ENCODE measurements at regions not wholly inside any gene's neighbourhood (a gene's known extent, or its start where the extent isn't known, plus 50 kb on each side); places are given as distances from the start of the nearest gene placed in this dataset.
A peak's percentile ranks its signal among the peaks of the same experiment; 100 is the strongest.
"Not testable (repeated sequence)": the region's sequence is repeated elsewhere in the genome, so short reads cannot be mapped to it uniquely, and the experiment has no call there.

DNA sequence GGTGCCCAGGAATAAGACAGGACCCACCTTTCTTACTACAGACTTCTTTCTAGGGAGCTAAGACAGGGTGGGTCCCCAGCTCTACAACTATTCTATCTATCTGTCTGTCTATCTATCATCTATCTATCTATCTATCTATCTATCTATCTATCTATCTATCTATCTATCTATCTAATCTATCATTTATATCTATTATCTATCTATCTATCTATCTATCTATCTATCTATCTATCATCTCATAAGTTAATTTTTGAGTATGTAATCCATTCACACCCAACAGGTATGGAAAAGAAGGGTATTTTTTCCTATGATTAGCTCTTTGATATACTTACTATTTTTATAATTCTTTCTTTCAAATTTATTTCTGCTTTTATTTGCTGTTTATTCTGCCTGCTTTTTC, 55.9 kb downstream of the BAMBI start:
- no peak for DNase-seq

DNA sequence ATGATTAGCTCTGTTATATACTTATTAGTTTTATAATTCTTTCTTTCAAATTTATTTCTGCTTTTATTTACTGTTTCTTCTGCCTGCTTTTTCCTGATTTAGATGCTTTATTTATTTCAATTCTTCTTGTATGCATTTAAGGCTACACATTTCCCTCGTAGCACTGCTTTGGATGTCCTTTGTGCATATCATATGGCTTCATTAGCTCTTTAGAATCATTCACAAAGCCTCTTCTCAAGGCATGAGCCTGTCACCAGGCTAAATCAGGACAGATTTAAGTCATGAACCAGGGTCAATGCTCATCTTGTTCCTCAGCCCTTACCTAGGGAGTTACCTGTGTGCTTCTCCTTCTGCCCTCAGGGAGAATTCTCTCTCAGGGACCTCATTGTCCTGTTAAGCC, 56.3 kb downstream of the BAMBI start:
- DNase-seq = no peak

GRCh38 chr10:28734938-28735759, 57.8 kb downstream of the BAMBI start:
- no peak for DNase-seq

DNA sequence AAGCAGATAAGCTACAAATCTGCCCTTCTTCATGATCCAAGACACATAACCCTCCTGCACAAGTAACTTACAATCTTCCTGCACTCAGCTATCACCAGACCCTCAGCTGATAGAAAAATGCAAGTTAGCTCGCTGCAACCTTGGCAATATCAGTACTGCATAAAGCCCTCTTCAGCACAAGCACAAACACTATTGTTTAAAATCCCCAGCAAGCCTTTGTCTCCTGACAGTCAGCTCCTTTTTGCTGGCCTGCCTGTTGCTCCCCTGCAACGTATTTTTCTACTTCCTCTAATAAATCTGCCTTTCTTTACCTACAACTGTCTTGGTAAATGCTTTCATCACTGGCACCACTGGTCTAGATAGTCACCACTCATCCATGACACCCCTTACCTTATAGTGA, 59.8 kb downstream of the BAMBI start:
- no peak for DNase-seq

DNA sequence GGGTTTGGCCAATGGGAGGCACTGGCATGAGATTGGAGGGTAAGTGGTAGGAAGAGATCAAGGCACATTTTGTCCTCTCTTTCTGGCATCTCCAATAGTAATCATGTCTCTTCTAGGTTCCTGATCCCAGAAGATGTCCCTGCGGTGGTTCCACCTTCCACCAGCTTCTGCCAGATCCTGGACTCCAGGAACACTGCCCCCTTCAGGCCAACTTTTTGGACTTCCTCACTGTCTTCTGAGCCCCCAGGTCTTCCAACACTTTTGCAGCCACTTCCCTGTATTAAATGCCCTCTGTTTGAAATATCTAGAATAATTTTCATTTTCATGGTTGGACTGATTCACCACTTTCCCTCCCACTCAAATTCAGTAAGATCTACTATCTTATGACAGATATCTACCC, 60.9 kb downstream of the BAMBI start:
- no peak for DNase-seq

- no peak for DNase-seq
These were observed 66.3 kb downstream of the BAMBI start for GRCh38 chr10:28743576-28743975.

DNA sequence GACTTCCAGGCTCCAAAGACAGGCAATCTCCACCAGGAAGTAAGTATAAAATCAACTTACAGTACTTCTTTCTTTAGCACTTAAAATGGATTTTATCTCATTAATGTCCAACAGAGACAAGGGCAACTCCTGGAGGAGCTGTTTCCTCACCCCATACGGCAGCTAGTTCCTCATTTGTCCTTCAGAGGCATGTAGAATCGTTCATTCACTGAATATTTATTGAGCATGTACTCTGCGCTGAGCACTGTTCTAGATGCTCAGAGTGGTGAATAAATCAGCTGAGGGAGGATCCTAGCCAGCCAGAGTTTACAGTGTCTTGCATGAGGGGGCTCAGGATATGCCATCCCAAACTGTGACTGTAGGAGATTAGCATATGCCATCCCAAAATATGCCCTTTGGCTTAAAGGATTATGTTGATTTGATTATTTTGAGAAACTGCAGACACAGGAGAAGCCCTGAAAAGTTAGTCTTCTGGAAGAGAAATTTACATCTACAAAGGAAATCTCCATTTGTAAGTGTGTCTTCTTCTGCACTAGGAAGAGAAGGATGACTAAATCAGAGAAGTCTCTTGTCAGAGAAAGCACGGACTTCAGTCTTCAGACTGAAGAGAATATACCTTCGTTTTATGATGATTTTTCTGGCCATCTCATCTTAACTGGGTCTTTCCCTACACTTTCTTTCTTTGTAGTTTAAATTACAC, 66.9 kb downstream of the BAMBI start:
- DNase-seq = no peak

DNA sequence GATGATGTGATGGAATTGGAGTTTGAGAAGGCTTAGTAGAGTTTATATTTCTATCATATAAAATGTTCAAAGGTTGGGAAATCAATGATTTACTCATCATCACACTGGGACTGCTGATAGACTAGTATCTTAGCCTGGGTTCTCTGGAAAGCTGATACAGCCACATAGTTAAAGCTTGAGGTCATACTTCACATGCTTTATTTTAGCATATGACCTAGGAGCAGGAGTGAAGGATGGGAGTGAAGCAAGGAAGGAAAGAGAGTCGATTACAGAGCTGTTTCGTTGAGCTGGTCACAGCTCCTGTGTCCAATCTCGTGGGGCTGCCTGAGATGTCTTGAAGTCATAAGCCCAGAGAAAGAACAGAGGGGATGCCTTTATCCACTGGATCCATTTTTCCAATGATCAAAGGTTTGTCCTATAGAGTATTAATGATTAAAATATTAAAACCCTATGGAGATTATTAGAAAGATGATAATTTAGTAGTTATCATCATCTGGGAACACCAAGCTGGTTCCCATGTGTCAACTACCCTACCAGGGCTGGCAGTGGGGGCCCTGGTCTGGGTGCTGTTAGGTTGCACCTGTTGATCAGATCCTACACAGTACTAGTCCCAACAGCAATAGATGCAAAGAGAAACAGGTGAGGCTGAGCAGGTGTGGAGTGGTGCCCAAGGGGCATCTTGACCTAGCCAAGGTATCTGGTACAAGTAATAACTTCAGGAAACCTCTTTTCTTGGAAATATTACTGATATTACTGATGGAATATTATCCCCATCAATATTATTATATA, 77.8 kb downstream of the BAMBI start:
- DNase-seq = no peak

GRCh38 chr10:28761084-28761846, 83.9 kb downstream of the BAMBI start:
- DNase-seq = no peak

GRCh38 chr10:28763471-28764170, 86.3 kb downstream of the BAMBI start:
- DNase-seq = no peak

DNA sequence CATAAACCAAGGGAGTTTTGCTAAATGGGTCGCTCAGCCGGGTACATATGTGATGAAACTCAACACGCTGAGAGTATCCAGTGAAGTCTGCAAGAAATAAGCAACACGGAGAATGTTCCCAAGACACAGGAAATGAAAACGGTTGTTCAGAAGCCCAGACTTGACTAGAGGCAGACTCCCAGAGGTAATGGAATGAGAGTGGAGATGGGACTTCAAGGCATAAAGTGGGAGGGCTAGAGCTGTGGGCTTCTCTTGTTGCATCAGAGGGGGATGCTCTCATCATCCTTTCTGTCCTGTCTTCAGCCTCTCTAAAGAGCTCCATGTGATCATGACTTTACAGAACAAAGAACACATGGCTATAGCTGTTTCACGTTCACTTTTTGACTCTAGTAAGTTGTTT, 88.3 kb downstream of the BAMBI start:
- DNase-seq = no peak

- no peak for DNase-seq
These were observed 90.9 kb downstream of the BAMBI start for GRCh38 chr10:28768227-28768626.

DNA sequence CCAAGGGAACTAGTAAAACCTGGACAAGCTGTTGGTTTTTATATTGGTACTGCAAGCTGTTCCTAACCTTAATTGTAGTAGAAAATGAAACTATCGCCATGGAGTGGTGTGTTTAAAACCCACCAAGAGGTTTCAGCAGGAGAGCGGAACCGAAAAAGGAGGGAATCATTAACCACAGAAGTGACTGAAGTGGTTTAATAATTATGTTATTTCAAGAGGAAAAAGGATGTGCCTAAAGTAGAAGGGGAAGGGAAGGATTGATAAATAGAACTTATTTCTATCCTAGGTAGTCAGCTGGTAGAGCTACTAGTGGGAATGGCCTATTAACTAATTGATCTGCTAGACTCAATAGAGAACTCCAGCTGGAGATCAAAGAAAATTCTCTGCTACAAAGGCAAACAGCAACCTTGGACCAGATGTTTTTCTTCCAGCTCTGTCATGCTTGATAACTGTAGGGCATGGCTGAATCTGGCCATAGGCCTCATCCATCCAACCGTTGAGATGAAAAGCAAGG, 91.8 kb downstream of the BAMBI start:
- peak; percentile 74 for DNase-seq

DNA sequence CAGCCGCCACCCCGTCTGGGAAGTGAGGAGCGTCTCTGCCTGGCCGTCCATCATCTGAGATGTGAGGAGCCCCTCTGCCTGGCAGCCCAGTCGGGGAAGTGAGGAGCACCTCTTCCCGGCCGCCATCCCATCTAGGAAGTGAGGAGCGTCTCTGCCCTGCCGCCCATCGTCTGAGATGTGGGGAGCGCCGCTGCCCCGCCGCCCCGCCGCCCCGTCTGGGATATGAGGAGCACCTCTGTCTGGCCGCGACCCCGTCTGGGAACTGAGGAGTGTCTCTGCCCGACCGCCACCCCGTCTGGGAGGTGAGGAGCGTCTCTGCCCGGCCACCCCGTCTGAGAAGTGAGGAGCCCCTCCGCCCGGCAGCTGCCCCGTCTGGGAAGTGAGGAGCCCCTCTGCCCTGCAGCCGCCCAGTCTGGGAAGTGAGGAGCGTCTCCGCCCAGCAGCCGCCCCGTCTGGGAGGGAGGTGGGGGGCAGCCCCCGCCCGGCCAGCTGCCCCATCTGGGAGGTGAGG, 94.3 kb downstream of the BAMBI start:
- DNase-seq = not testable (repeated sequence)

DNA sequence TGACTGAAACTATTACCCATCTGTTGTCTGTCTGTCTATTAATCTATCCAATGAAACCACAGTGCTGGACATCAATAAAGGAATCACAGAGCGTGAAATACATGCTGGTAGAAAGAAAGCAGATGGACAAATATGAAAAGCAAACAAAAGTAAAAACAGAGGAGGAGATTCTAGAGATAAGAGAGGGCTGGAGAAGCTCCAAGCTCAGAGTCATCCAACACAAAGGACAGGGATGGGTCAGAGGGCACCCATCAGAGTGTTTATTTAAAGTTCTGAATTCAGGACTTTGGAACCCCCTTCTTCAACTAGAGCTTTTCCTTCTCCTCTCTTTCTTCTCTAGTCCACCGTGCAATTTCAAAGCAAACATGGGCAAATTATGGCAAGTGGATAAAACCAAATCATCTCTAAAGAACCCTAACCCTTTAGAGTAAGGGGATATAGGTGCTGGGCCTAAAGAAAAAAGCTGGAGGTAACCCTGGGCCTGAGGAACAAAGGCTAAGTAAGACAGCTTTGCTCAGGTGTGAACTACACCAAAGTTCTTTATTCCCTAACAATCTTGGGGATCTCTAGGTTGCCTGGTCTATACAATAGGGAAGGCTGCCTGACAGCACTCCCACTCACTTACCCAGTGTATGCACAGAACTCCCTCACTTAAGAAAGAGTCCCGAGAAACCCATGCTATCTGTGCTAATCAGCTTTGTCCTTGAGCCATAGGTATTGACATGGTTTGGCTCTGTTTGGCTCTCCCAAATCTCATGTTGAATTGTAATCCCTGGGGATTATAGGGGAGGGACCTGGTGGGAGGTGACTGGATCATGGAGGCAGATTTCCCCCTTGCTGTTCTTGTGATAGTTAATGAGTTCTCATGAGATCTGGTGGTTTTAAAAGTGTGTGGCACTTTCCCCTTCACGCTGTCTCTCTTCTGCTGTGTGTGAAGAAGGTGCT, 97.0 kb downstream of the BAMBI start:
- DNase-seq = no peak

DNA sequence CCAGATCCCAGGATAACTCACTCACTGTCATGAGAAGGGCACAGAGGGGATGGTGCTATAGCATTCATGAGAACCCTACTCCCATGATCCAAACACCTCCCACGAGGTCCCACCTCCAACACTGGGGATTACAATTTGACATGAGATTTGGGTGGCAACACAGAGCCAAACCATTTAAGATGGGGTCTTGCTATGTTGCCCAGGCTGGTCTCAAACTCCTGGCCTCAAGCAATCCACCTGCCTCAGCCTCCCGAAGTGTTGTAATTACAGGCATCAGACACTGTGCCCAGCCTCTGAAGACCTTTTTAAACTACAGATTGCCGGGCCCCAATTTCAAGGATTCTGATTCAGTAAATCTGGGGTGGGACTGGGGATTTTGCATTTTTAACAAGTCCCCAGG, 98.5 kb downstream of the BAMBI start:
- no peak for DNase-seq

- no peak for DNase-seq
These were observed 99.2 kb downstream of the BAMBI start for GRCh38 chr10:28776519-28776918.

GRCh38 chr10:28777911-28778310, 100.6 kb downstream of the BAMBI start:
- no peak for DNase-seq

- DNase-seq = no peak
These were observed 101.2 kb downstream of the BAMBI start for GRCh38 chr10:28778524-28778923.

DNA sequence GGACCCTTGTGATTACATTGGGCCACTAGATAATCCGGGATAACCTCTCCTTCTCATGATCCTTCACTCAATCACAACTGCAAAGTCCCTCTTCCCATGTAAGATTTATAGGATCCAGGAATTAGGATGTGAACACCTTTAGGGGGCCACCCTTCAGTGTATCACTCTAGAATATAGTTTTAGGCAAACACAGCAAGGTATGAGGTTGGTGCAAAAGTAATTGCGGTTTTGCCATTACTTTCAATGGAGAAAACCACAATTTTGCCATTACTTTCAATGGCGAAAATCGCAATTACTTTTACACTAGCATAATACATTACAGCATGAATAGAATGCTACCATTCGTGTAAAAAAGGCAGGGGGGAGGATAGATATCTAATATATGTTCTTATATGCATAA, 104.0 kb downstream of the BAMBI start:
- no peak for DNase-seq

GRCh38 chr10:28783087-28783486, 105.8 kb downstream of the BAMBI start:
- DNase-seq = no peak

All from DMS79 treated with DMSO at 0.1 percent for 48 hours (cell line).